Muscle layer of duodenum (tissue), 2 donors: ENCODE measurements at regions not wholly inside any gene's neighbourhood (a gene's known extent, or its start where the extent isn't known, plus 50 kb on each side); places are given as distances from the start of the nearest gene placed in this dataset.
"Not testable (repeated sequence)": the region's sequence is repeated elsewhere in the genome, so short reads cannot be mapped to it uniquely, and the experiment has no call there.

Source experiments
- H3K27ac ChIP-seq: one replicate; pipeline ENCODE4 v1.7.0; 2013; ENCODE audit warnings: mild to moderate bottlenecking, low read length
- H3K27me3 ChIP-seq: one replicate; pipeline ENCODE4 v1.7.0; 2013; ENCODE audit warnings: low read depth, mild to moderate bottlenecking, control low read depth, low read length
- H3K36me3 ChIP-seq, 2 donors: one replicate each; pipeline ENCODE4 v1.7.0; 2013; ENCODE audit warnings: low read length in 2 of 2, control low read depth in 1 of 2, mild to moderate bottlenecking in 1 of 2; ENCODE audit not compliant: insufficient read depth in 2 of 2, control insufficient read depth in 1 of 2
- H3K4me1 ChIP-seq, 2 donors: one replicate each; pipeline ENCODE4 v1.7.0; 2013; ENCODE audit warnings: low read length in 2 of 2, mild to moderate bottlenecking in 2 of 2, control low read depth in 1 of 2, moderate library complexity in 1 of 2; ENCODE audit not compliant: insufficient read depth in 2 of 2, control insufficient read depth in 1 of 2
- H3K4me3 ChIP-seq, 2 donors: one replicate each; pipeline ENCODE4 v1.7.0; 2013; ENCODE audit warnings: low read length in 2 of 2, low read depth in 1 of 2, mild to moderate bottlenecking in 1 of 2
- H3K9me3 ChIP-seq, 2 donors: one replicate each; pipeline ENCODE4 v1.7.0; 2013; ENCODE audit warnings: low read length in 2 of 2, control low read depth in 1 of 2, mild to moderate bottlenecking in 1 of 2; ENCODE audit not compliant: control insufficient read depth in 1 of 2
- donor health status: healthy.

DNA sequence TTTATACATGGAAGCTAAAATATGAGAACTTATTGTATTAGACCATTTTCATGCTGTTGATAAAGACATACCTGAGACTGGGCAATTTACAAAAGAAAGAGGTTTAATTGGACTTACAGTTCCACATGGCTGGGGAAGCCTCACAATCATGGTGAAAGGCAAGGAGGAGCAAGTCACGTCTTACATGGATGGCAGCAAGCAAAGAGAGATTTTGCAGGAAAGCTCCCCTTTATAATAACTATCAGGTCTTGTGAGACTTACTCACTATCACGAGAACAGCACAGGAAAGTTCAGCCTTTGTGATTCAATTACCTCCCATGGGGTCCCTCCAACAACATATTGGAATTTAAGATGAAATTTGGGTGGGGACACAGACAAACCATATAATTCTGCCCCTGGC is 740.1 kb upstream of the NECTIN3 start:
- not testable (repeated sequence) for H3K27ac ChIP-seq, H3K4me1 ChIP-seq, H3K36me3 ChIP-seq, H3K9me3 ChIP-seq, H3K27me3 ChIP-seq, H3K4me3 ChIP-seq

DNA sequence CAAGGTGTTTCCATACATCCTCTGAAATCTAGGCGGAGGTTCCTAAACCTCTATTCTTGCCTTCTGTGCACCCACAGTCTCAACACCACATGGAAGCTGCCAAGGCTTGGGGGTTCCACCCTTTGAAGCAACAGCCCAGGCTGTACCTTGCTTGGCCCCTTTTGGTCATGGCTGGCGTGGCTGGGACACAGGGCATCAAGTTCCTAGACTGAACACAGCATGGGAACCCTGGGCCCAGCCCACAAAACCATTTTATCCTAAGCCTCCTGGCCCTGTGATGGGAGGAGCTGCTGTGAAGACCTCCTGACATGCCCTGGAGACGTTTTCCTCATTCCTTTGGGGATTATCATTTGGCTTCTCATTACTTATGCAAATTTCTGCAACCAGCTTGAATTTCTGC is 739.0 kb upstream of the NECTIN3 start:
- Histone ChIP-seq H3K9me3 (peaks cover 0 to 6% of the 10 kb centered on the region in 2 donors), H3K36me3 (no peaks in the 10 kb centered on the region), H3K27me3 (no peaks in the 10 kb centered on the region), H3K4me1 (no peaks in the 10 kb centered on the region), H3K4me3 (no peak overlapping the region), H3K27ac (no peak overlapping the region)

DNA sequence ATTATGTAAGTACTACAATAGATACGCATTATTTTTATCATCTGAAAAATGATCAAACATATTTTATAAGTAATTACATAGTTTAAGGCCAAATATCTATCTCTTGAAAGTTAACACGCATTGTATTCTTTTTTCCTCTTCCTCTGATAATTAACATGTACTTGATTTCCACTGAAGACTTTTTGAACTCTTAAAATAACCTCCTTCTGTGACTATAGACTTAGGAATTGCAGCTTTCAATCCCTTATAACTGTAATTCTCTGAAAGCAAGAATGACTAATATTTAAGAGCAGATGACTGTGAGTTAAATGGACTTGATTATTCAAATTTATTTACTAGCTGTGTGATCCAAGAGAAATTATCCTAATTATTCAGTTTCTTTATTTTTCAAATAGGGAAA is 730.6 kb upstream of the NECTIN3 start:
- Histone ChIP-seq H3K4me3 (no peak overlapping the region), H3K9me3 (peaks cover 0 to 6% of the 10 kb centered on the region in 2 donors), H3K4me1 (no peaks in the 10 kb centered on the region), H3K36me3 (no peaks in the 10 kb centered on the region), H3K27me3 (no peaks in the 10 kb centered on the region), H3K27ac (no peak overlapping the region)

DNA sequence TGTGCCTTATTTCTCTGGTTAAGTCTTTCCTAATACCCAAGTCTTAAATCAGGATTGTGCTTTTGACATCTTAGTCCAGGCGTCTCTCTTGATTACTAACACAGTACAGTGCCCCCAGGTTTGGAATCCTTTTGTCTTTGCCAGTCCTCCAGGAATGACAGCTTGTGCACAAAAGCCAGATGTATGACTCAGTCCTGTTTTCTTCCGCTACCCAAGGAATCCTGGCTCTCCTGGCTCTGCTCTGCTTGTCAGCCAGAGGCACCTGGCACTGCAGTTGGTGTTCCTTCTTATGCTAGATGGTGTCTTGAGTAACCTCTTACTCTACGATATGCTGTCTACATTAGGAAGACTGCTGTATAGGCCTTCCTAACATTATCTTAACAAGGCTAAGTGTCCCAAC is 728.2 kb upstream of the NECTIN3 start:
- H3K27me3 ChIP-seq = no peaks in the 10 kb centered on the region
- H3K36me3 ChIP-seq = no peaks in the 10 kb centered on the region
- no peaks in the 10 kb centered on the region for H3K9me3 ChIP-seq
- H3K27ac ChIP-seq = no peak overlapping the region
- no peaks in the 10 kb centered on the region for H3K4me1 ChIP-seq
- no peak overlapping the region for H3K4me3 ChIP-seq

DNA sequence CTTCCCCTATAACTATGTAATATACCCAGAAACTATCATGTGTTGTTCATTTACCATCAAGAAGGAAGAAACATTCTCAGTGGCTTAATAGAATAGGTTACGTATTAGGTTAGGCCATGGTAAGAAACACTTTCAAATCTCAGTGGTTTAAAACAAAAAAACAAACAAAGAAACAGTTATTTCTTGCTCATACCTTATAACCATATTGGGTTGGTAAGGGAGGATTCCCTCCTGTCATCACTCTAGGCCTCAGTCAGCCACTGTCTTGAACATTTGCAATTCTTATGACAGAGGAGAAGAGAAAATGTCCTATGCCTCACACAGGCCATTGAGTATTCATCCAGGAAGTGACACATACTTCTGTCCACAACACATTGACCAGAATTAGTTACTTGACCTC is 727.7 kb upstream of the NECTIN3 start:
- no peaks in the 10 kb centered on the region for H3K27me3 ChIP-seq
- no peaks in the 10 kb centered on the region for H3K36me3 ChIP-seq
- no peaks in the 10 kb centered on the region for H3K9me3 ChIP-seq
- H3K4me1 ChIP-seq = no peaks in the 10 kb centered on the region
- H3K27ac ChIP-seq = no peak overlapping the region
- H3K4me3 ChIP-seq = no peak overlapping the region

DNA sequence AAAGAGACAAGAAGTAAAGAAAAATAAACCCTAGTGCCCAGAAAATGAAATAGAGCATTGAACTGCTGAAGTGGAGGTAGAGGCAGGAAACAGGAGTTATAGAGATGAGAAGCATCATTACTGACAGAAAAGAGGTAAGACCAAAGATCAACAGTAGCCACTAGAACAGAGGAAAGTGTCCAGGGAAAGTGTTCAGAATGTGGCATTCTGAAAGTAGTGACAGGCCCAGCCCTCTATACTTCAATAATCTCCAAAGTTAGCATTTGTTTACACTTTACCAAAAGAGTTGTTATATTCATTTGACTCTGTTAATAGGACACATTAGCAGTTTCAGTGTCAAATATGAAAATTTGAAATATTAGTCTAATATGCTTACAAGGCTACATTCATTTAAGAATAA is 727.1 kb upstream of the NECTIN3 start:
- Histone ChIP-seq H3K27ac (no peak overlapping the region), H3K4me1 (no peaks in the 10 kb centered on the region), H3K27me3 (no peaks in the 10 kb centered on the region), H3K4me3 (no peak overlapping the region), H3K36me3 (no peaks in the 10 kb centered on the region), H3K9me3 (no peaks in the 10 kb centered on the region)

DNA sequence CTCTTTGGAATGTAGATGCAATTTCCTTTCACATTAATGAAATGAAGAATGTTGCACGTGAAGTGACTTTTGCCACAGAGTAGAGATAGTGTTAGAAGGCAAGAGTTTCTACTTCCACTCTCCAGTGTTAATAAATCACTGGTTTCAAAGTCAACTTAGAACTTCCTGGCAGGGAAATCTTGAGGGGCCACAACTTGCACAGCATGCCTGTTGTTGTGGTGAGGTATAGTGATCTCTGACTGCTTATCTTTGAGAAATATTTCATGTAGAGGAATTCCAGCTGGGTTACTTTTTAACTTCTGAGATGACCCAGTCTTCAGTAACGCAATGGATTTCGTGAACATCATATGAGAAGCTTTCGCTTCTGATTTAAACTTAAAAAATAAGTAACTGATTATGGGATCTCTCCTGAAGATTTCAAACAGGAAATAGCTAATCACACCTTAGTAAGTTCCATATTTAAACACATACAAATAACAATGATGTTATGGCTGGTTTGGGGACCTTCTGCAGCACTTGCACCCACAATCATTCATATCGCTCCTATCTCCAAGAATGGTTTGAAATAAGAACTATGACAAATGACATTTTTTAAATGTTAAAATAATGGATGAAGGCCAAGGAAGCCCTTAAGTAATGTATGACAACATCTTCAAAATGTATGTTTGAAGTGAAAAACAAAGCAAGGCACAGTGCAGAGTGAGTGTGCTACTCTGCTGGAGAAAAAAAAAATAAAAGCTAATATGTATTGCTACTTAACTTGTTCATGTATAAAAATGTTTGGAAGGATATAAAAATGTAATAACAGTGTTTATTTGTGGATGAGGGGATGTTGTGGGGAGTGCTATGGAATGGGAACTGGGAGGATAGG is 726.5 kb upstream of the NECTIN3 start:
- Histone ChIP-seq H3K27me3 (no peaks in the 10 kb centered on the region), H3K4me3 (no peak overlapping the region), H3K36me3 (no peaks in the 10 kb centered on the region), H3K27ac (no peak overlapping the region), H3K9me3 (no peaks in the 10 kb centered on the region), H3K4me1 (no peaks in the 10 kb centered on the region)

DNA sequence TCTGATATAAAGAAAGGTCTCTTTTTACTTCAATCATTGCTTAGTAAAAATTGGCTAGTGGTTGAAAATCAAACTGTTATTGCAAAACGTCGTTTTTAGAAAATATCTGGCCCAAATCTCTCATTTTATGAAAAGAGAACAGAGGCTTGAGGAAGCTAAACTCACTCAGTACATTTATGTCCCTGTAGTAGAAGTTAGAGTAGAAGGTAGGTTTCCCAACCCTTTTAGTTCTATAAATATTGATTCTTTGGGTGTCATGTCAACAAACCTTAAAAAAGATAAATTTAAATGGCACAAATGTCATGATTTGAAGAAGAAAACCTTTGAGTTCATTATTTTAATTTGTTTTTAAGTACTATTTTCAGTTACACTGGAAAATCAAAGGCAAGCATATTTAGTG is 722.3 kb upstream of the NECTIN3 start:
- Histone ChIP-seq H3K4me3 (no peak overlapping the region), H3K36me3 (no peaks in the 10 kb centered on the region), H3K27me3 (no peaks in the 10 kb centered on the region), H3K27ac (no peak overlapping the region), H3K4me1 (peaks cover 3 to 7% of the 10 kb centered on the region in 2 donors), H3K9me3 (no peaks in the 10 kb centered on the region)

DNA sequence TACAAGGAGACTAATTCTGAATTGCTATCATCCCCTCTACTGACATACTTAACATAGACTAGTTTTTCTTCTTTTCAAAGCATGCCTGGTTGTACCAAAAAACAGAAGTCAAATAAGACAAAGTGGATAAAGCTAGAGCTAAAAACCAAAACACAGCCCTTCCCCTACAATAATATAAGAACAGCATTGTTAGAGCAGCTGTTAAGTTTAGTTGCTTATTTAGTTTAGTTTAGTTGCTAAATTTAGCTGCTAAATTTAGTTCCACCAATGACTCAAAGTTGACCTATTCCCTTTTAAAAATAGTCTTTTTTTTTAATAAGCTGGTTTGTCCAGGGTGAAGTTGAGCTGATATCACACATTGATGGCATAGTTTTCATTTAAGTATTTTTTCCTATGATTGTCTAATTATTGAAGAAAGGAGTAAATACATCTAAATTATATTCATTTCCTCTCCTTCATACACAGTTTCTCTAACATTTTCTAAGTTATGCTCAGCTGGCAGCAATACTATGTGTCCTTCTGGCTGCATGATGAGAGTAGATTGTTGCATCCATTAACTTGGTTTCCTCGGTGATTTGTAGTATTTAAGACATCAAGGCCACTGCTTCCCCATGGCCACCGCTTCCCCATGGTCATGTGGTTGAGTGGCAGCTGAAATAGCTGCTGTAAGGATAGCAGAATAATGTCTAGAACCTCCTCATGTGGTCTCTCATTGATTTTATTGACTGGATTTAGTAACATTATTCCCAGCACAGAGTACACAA is 718.6 kb upstream of the NECTIN3 start:
- H3K27me3 ChIP-seq = no peaks in the 10 kb centered on the region
- peaks cover 3 to 7% of the 10 kb centered on the region in 2 donors for H3K4me1 ChIP-seq
- H3K9me3 ChIP-seq = no peaks in the 10 kb centered on the region
- no peaks in the 10 kb centered on the region for H3K36me3 ChIP-seq
- H3K27ac ChIP-seq = no peak overlapping the region
- no peak overlapping the region for H3K4me3 ChIP-seq

DNA sequence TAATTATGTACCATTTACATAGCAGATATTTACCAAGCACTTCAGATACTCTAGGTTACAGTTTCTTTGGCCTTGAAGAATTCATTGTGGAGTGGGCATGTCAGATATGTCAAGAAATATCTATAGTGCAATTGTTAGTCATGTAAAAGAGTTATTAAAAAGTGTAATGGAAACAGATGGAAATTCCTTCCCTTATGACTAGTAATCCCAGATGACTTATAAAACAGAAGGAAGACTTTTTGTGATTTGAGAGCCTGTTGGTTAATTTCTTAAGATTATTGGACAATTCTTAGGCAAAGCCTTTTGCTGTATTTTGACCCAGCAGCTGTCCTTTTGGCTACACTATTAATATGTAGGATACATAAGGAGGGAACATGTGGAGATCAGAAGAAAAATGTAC is 708.9 kb upstream of the NECTIN3 start:
- H3K4me3 ChIP-seq = no peak overlapping the region
- H3K9me3 ChIP-seq = no peaks in the 10 kb centered on the region
- no peaks in the 10 kb centered on the region for H3K27me3 ChIP-seq
- no peaks in the 10 kb centered on the region for H3K36me3 ChIP-seq
- H3K4me1 ChIP-seq = no peaks in the 10 kb centered on the region
- H3K27ac ChIP-seq = no peak overlapping the region

DNA sequence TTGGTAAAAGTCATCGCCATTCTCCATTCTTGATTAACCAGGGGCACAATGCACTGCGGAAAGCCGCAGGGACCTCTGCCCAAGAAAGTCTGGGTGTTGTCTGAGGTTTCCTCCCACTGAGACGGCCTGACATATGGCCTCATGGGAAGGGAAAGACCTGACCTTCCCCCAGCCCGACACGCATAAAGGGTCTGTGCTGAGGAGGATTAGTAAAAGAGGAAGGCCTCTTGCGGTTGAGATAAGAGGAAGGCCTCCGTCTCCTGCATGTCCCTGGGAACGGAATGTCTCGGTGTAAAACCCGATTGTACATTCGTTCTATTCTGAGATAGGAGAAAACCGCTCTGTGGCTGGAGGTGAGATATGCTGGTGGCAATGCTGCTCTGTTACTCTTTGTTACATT is 704.3 kb upstream of the NECTIN3 start:
- not testable (repeated sequence) for H3K4me3 ChIP-seq, H3K36me3 ChIP-seq, H3K27ac ChIP-seq, H3K4me1 ChIP-seq, H3K9me3 ChIP-seq, H3K27me3 ChIP-seq
